Neural cell (in vitro differentiated cells): ENCODE measurements at regions not wholly inside any gene's neighbourhood (a gene's known extent, or its start where the extent isn't known, plus 50 kb on each side); places are given as distances from the start of the nearest gene placed in this dataset.

Experiments used
- CTCF ChIP-seq: fragments of 450-650 bp; IDR thresholded peaks from 2 replicates; pipeline ENCODE4 v1.5.1; 2014; ENCODE audit warnings: antibody characterized with exemption, mild to moderate bottlenecking, moderate library complexity; ENCODE audit not compliant: poor library complexity, severe bottlenecking
- EP300 ChIP-seq: fragments of 450-650 bp; conservative IDR thresholded peaks from 2 replicates; pipeline ENCODE4 v1.6.1; 2014; ENCODE audit warnings: antibody characterized with exemption, mild to moderate bottlenecking, moderate library complexity; ENCODE audit not compliant: poor library complexity, severe bottlenecking
- EZH2 ChIP-seq: fragments of 200-600, 300-800 bp; shearing (Covaris generic), sonication (generic); IDR thresholded peaks from 2 replicates; pipeline ENCODE4 v1.6.1; 2014; ENCODE audit warnings: antibody characterized with exemption, low read length, borderline replicate concordance, mild to moderate bottlenecking; ENCODE audit not compliant: insufficient read depth, poor library complexity, severe bottlenecking
- MXI1 ChIP-seq: fragments of 450-650 bp; conservative IDR thresholded peaks from 2 replicates; pipeline ENCODE4 v1.6.1; 2014; ENCODE audit warnings: antibody characterized with exemption, mild to moderate bottlenecking; ENCODE audit not compliant: poor library complexity, severe bottlenecking
- POLR2AphosphoS5 ChIP-seq: IDR thresholded peaks from 2 replicates; pipeline ENCODE4 v1.6.1; 2012
- RAD21 ChIP-seq: fragments of 450-650 bp; conservative IDR thresholded peaks from 2 replicates; pipeline ENCODE4 v1.6.1; 2014; ENCODE audit warnings: antibody characterized with exemption, mild to moderate bottlenecking, moderate library complexity
- REST ChIP-seq: IDR thresholded peaks from 2 replicates; pipeline ENCODE4 v1.6.1; 2012; ENCODE audit warnings: borderline replicate concordance
- SMC3 ChIP-seq: fragments of 450-650 bp; conservative IDR thresholded peaks from 2 replicates; pipeline ENCODE4 v1.6.1; 2014; ENCODE audit warnings: antibody characterized with exemption, mild to moderate bottlenecking, moderate library complexity; ENCODE audit not compliant: poor library complexity
- TAF1 ChIP-seq: IDR thresholded peaks from 2 replicates; pipeline ENCODE4 v1.6.1; 2012; ENCODE audit warnings: low read depth

- TF ChIP-seq CTCF (no peak), RAD21 (no peak), EP300 (no peak), SMC3 (no peak), EZH2 (no peak), REST (no peak), POLR2AphosphoS5 (no peak), TAF1 (no peak), MXI1 (no peak)
These were observed 671.8 kb downstream of the ACTL7B start for GRCh38 chr9:108184009-108184408.
